Activated CD4-positive, alpha-beta T cell treated with anti-CD3 and anti-CD28 coated beads for 36 hours (primary cell): ENCODE measurements at regions not wholly inside any gene's neighbourhood (a gene's known extent, or its start where the extent isn't known, plus 50 kb on each side); places are given as distances from the start of the nearest gene placed in this dataset.
"Not testable (repeated sequence)": the region's sequence is repeated elsewhere in the genome, so short reads cannot be mapped to it uniquely, and the experiment has no call there.

Experiments used
- ATAC-seq: fragments of 200-7000 bp; cut with Tn5 transposase; one replicate; pipeline ENCODE4 v1.10.0; 2021; ENCODE audit warnings: mild to moderate bottlenecking, moderate library complexity
- CTCF ChIA-PET: fragments of 350-600 bp; sonication (Branson Sonifier 250); formaldehyde crosslinking; loops from one replicate; lab custom pipeline; 2021; ENCODE audit warnings: antibody characterized with exemption; lab: Charles Lee
- POLR2A ChIA-PET: fragments of 350-600 bp; sonication (Branson Sonifier 250); formaldehyde crosslinking; loops from one replicate; lab custom pipeline; 2021; ENCODE audit warnings: antibody characterized with exemption, inconsistent platforms; lab: Charles Lee
- DNase-seq: peaks from one replicate; pipeline ENCODE4 v3.0.0-alpha.2; 2020
- H3K27ac Mint-ChIP-seq: one replicate; pipeline ENCODE4 v1.8.0; 2021; ENCODE audit warnings: mixed read lengths
- H3K27me3 Mint-ChIP-seq: one replicate; pipeline ENCODE4 v1.8.0; 2021; ENCODE audit warnings: mixed read lengths
- H3K36me3 Mint-ChIP-seq: one replicate; pipeline ENCODE4 v1.8.0; 2021; ENCODE audit warnings: low read depth, mixed read lengths
- H3K4me1 Mint-ChIP-seq: one replicate; pipeline ENCODE4 v1.8.0; 2021; ENCODE audit warnings: mixed read lengths
- H3K4me3 Mint-ChIP-seq: one replicate; pipeline ENCODE4 v1.8.0; 2021; ENCODE audit warnings: mild to moderate bottlenecking, moderate library complexity, mixed read lengths
- H3K9me3 Mint-ChIP-seq: one replicate; pipeline ENCODE4 v1.8.0; 2021; ENCODE audit warnings: low read depth, mixed read lengths
- intact Hi-C, 2 experiments: fragments of 100-400 bp; cut with DNase I in 1 of 2; cut with micrococcal nuclease in 1 of 2; formaldehyde crosslinking; loops; one replicate each; pipeline versions ENCODE4 v1.14.2 to v1.15.1; 2022 to 2024; cut with DNase I, micrococcal nuclease

DNA sequence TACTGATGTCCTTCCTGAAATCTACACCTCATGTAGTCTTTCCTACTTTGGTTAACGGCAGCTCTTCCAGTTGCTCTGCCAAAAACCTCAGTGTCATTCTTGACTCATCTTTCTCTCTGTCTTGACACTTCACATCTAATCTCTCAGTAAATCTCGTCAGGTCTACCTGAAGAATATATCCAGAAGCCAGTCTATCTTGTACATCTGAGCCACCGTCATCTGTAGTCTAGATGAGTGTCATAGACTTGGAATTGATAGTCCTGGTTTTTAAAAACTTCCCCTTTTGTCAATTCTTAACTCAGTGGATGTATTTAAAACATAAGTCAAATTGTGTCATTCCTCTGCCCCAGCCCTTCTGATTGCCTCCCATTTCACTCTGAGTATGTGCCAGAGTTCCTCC is 90.6 kb downstream of the CCDC74A start:
- intact Hi-C loops, H3K9me3 Mint-ChIP-seq, CTCF ChIA-PET, H3K27ac Mint-ChIP-seq, ATAC-seq, H3K36me3 Mint-ChIP-seq, H3K4me1 Mint-ChIP-seq, DNase-seq, POLR2A ChIA-PET, H3K4me3 Mint-ChIP-seq: not testable (repeated sequence)
- H3K27me3 Mint-ChIP-seq, result peaks cover 13% of the 10 kb centered on the region

DNA sequence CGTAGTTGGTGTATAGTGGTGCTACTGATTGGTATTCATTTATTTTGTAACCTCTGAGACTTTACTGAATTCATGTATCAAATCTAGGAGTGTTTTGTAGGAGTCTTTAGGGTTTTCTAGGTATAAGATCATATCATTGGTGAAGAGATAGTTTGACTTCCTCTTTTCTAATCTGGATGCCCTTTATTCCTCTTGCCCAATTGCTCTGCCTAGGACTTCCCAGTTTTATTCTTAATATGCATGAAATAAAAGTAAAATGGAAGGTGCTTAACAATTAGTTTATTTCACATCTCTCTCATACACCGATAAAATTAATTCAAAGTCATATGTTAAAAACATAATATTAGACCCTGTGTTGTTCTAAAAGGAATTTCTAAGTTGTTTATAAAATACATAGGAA is 95.2 kb downstream of the CCDC74A start:
- H3K4me3 Mint-ChIP-seq, ATAC-seq, H3K4me1 Mint-ChIP-seq, POLR2A ChIA-PET, CTCF ChIA-PET, H3K27ac Mint-ChIP-seq, H3K9me3 Mint-ChIP-seq, H3K36me3 Mint-ChIP-seq, intact Hi-C loops, DNase-seq: not testable (repeated sequence)
- peaks cover 13% of the 10 kb centered on the region for H3K27me3 Mint-ChIP-seq

GRCh38 chr2:131626011-131626410 is 98.3 kb downstream of the CCDC74A start:
- H3K4me1 Mint-ChIP-seq, H3K9me3 Mint-ChIP-seq, intact Hi-C loops, DNase-seq, H3K27me3 Mint-ChIP-seq, ATAC-seq, CTCF ChIA-PET, H3K4me3 Mint-ChIP-seq, H3K36me3 Mint-ChIP-seq, POLR2A ChIA-PET, H3K27ac Mint-ChIP-seq: not testable (repeated sequence)

DNA sequence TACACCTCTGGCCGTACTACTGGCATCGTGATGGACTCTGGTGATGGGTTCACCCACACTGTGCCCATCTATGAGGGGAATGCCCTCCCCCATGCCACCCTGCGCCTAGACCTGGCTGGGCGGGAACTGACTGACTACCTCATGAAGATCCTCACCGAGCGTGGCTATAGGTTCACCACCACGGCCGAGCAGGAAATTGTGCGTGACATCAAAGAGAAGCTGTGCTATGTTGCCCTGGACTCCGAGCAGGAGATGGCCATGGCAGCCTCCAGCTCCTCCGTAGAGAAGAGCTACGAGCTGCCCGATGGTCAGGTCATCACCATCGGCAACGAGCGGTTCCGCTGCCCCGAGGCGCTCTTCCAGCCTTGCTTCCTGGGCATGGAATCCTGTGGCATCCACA is 98.9 kb downstream of the CCDC74A start:
- ATAC-seq, CTCF ChIA-PET, H3K27me3 Mint-ChIP-seq, H3K36me3 Mint-ChIP-seq, intact Hi-C loops, POLR2A ChIA-PET, DNase-seq, H3K9me3 Mint-ChIP-seq, H3K4me1 Mint-ChIP-seq, H3K4me3 Mint-ChIP-seq, H3K27ac Mint-ChIP-seq: not testable (repeated sequence)

DNA sequence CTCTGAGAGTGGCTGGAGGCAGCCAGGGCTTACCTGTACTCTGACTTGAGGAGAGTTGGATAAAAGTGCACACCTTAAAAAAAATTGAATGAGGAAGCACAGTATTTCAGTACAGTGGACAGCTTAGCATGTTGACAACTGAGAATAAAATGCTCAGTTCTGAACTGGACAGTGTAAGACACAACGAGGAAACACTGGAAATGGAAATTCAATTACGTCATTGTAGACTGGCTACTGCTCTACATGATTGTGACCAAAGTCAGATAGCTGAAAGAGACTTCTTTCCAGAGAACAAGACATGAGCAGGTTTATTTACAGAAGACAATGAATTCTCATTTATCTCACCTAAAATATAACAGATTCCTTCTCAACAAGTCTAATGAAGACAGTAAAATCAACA is 100.1 kb downstream of the CCDC74A start:
- H3K9me3 Mint-ChIP-seq, H3K36me3 Mint-ChIP-seq, ATAC-seq, H3K27ac Mint-ChIP-seq, H3K4me1 Mint-ChIP-seq, CTCF ChIA-PET, POLR2A ChIA-PET, DNase-seq, intact Hi-C loops, H3K4me3 Mint-ChIP-seq, H3K27me3 Mint-ChIP-seq: not testable (repeated sequence)

DNA sequence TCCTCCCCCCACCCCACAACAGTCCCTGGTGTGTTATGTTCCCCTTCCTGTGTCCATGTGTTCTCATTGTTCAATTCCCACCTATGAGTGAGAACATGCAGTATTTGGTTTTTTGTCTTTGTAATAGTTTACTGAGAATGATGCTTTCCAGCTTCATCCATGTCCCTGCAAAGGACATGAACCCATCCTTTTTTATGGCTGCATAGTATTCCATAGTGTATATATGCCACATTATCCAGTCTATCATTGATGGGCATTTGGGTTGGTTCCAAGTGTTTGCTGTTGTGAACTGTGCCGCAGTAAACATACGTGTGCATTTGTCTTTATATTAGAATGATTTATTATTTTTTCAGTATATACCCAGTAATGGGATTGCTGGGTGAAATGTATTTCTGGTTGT is 104.0 kb downstream of the CCDC74A start:
- H3K27me3 Mint-ChIP-seq, H3K27ac Mint-ChIP-seq, CTCF ChIA-PET, H3K4me3 Mint-ChIP-seq, ATAC-seq, POLR2A ChIA-PET, H3K4me1 Mint-ChIP-seq, intact Hi-C loops, H3K36me3 Mint-ChIP-seq, DNase-seq, H3K9me3 Mint-ChIP-seq: not testable (repeated sequence)

- H3K27ac Mint-ChIP-seq, DNase-seq, H3K9me3 Mint-ChIP-seq, POLR2A ChIA-PET, H3K4me3 Mint-ChIP-seq, intact Hi-C loops, CTCF ChIA-PET, ATAC-seq, H3K4me1 Mint-ChIP-seq, H3K36me3 Mint-ChIP-seq, H3K27me3 Mint-ChIP-seq: not testable (repeated sequence)
Observed at GRCh38 chr2:131633405-131633804, 105.7 kb downstream of the CCDC74A start.

- H3K4me3 Mint-ChIP-seq, H3K27me3 Mint-ChIP-seq, CTCF ChIA-PET, ATAC-seq, H3K9me3 Mint-ChIP-seq, POLR2A ChIA-PET, DNase-seq, H3K27ac Mint-ChIP-seq, intact Hi-C loops, H3K36me3 Mint-ChIP-seq, H3K4me1 Mint-ChIP-seq: not testable (repeated sequence)
Observed at GRCh38 chr2:131633827-131634695, 106.4 kb downstream of the CCDC74A start.

DNA sequence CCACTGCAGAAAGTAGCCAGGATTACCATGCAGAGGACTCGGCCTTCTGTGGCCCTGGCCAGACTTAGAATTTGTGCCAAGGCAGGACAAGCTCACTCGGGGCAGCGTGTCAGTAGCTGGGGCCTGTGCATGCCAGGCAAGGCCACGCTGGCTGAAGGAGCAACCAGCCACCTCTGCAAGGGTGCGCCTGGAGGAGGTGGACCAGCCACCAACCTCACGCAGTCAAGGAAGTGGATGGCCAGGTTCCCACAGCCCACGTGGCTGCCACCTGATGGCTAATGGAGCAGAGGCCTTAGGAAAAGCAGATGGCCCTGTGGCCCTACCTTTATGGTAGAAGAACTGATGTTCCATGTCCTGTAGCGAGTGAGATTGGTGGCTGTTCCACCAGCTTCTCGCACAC is 107.9 kb downstream of the CCDC74A start:
- DNase-seq, result no peak
- no peaks in the 10 kb centered on the region for H3K4me1 Mint-ChIP-seq
- no peaks in the 10 kb centered on the region for H3K36me3 Mint-ChIP-seq
- ChIA-PET CTCF (no interaction called here), POLR2A (no interaction called here)
- H3K9me3 Mint-ChIP-seq, result no peaks in the 10 kb centered on the region
- H3K4me3 Mint-ChIP-seq, result no peak overlapping the region
- peaks cover 2% of the 10 kb centered on the region for H3K27me3 Mint-ChIP-seq
- ATAC-seq, result no peak
- no peak overlapping the region for H3K27ac Mint-ChIP-seq
- intact Hi-C loops, result no loop called here

DNA sequence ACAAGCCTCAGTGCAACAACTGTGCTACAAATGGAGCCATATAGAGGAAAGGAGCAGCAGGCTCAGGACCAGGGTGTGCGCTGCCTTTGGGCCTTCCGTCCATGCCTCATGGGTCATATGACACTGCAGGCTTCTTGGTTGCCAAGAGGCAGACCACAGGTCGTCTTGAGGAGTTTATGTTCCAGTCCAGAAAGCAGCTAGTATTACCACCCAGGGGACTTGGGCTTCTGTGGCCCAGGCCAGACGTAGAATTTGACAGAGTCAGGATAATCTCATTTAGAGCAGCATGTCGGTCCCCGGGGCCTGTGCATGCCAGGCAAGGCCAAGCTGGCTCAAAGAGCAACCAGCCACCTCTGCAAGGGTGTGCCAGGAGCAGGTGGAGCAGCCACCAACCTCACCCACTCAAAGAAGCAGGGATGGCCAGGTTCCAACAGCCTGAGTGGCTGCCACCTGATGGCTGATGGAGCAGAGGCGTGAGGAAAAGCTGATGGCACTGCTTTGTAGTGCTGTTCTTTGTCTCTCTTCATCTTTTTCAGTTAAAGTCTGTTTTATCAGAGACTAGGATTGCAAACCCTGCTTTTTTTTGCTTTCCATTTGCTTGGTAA is 109.1 kb downstream of the CCDC74A start:
- H3K4me1 Mint-ChIP-seq, H3K36me3 Mint-ChIP-seq, ATAC-seq, intact Hi-C loops, H3K9me3 Mint-ChIP-seq, H3K27ac Mint-ChIP-seq, CTCF ChIA-PET, H3K4me3 Mint-ChIP-seq, POLR2A ChIA-PET, DNase-seq, H3K27me3 Mint-ChIP-seq: not testable (repeated sequence)

- intact Hi-C loops, POLR2A ChIA-PET, CTCF ChIA-PET, H3K36me3 Mint-ChIP-seq, H3K27ac Mint-ChIP-seq, H3K27me3 Mint-ChIP-seq, H3K9me3 Mint-ChIP-seq, DNase-seq, H3K4me1 Mint-ChIP-seq, ATAC-seq, H3K4me3 Mint-ChIP-seq: not testable (repeated sequence)
Observed at GRCh38 chr2:131639001-131639620, 111.4 kb downstream of the CCDC74A start.
